HFF-Myc (cell line): ENCODE measurements at regions not wholly inside any gene's neighbourhood (a gene's known extent, or its start where the extent isn't known, plus 50 kb on each side); places are given as distances from the start of the nearest gene placed in this dataset.

Experiments used
- DNase-seq: peaks from one replicate; pipeline ENCODE4 v3.0.0-alpha.2; 2011; ENCODE audit warnings: low read depth; ENCODE audit errors: extremely low read depth
- H3K4me3 ChIP-seq: replicated peaks from 2 replicates; pipeline ENCODE4 v1.5.1; 2011; ENCODE audit warnings: low read depth, mild to moderate bottlenecking, control low read depth, low read length
- TF ChIP-seq, protein P1 (sequence below): IDR thresholded peaks from 2 replicates; pipeline ENCODE4 v1.5.1; 2012; ENCODE audit warnings: mild to moderate bottlenecking, low read depth, low read length, control low read depth; ENCODE audit errors: missing control alignments

- TF ChIP-seq, protein P1, sequence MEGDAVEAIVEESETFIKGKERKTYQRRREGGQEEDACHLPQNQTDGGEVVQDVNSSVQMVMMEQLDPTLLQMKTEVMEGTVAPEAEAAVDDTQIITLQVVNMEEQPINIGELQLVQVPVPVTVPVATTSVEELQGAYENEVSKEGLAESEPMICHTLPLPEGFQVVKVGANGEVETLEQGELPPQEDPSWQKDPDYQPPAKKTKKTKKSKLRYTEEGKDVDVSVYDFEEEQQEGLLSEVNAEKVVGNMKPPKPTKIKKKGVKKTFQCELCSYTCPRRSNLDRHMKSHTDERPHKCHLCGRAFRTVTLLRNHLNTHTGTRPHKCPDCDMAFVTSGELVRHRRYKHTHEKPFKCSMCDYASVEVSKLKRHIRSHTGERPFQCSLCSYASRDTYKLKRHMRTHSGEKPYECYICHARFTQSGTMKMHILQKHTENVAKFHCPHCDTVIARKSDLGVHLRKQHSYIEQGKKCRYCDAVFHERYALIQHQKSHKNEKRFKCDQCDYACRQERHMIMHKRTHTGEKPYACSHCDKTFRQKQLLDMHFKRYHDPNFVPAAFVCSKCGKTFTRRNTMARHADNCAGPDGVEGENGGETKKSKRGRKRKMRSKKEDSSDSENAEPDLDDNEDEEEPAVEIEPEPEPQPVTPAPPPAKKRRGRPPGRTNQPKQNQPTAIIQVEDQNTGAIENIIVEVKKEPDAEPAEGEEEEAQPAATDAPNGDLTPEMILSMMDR, result no peak
- H3K4me3 ChIP-seq, result no peak overlapping the region
- no peak for DNase-seq
Observed at GRCh38 chr6:22830463-22830862, 261.1 kb downstream of the HDGFL1 start.

DNA sequence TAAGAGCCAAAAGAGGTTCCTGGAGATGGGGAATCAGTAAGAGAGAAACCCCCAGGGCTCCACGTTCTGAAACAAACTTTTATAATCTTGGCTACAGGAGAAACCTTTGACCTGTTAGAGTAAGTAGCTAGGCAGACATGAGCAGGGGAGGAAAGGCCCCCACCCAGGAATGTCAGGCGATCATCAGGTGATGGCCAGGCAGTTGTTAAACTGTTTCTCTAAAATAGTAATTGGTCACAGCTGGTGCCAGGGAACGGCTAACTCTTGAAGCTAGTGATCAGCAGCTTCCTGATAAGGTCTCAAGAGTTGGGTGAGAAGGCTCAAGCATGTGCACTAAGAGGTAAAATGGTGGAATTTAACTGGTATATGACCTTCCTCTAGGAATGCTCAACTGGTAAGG, 263.8 kb downstream of the HDGFL1 start:
- no peak for DNase-seq
- TF ChIP-seq, protein P1, result no peak
- H3K4me3 ChIP-seq, result no peak overlapping the region

GRCh38 chr6:22838345-22838744, 269.0 kb downstream of the HDGFL1 start:
- H3K4me3 ChIP-seq, result no peak overlapping the region
- no peak for DNase-seq
- TF ChIP-seq, protein P1, result no peak

- DNase-seq, result no peak
- no peak overlapping the region for H3K4me3 ChIP-seq
- TF ChIP-seq, protein P1, result no peak
Observed at GRCh38 chr6:22845467-22845866, 276.1 kb downstream of the HDGFL1 start.

- no peak overlapping the region for H3K4me3 ChIP-seq
- TF ChIP-seq, protein P1, result no peak
- DNase-seq, result no peak
Observed at GRCh38 chr6:22848121-22848520, 278.8 kb downstream of the HDGFL1 start.

- TF ChIP-seq, protein P1, result no peak
- H3K4me3 ChIP-seq, result no peak overlapping the region
- DNase-seq, result no peak
Observed at GRCh38 chr6:22849921-22850320, 280.6 kb downstream of the HDGFL1 start.

DNA sequence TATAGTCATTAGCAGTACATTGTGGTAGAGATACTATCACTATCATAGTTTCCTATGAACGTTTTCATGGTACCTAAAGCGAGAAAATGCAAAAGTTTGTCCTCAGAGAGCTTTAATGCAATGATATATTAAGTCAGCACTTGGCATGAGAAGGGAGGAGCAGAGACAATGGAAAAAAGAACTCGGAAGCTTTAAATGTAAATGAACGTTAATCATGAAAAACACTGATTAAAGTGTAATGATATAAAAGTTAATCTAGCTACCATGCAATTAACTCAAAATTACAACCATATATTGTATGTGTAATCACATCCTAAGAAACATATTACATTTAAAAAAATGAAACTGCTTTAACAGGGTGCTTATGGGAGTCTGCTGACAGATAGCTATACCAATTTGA, 282.7 kb downstream of the HDGFL1 start:
- TF ChIP-seq, protein P1, result no peak
- no peak for DNase-seq
- no peak overlapping the region for H3K4me3 ChIP-seq
